Adrenal gland (tissue), 5 donors: ENCODE measurements at regions not wholly inside any gene's neighbourhood (a gene's known extent, or its start where the extent isn't known, plus 50 kb on each side); places are given as distances from the start of the nearest gene placed in this dataset.

Experiments used
- POLR2A ChIP-seq, 2 donors: fragments of 450-650 bp; IDR thresholded peaks; one replicate each; pipeline ENCODE4 v1.6.1; 2017; ENCODE audit warnings: antibody characterized with exemption in 2 of 2, mild to moderate bottlenecking in 2 of 2, moderate library complexity in 1 of 2
- TF ChIP-seq, protein P1 (sequence below), 6 experiments: fragments of 450-650 bp in 4 of 6; fragments of 200-600 bp in 2 of 6; sonication (generic) in 1 of 6; IDR thresholded peaks; 1 replicate in 5 of 6; 2 replicates in 1 of 6; pipeline versions ENCODE4 v1.5.1 to v1.8.0; 2016 to 2021; ENCODE audit warnings: antibody characterized with exemption in 6 of 6, mild to moderate bottlenecking in 2 of 6, moderate library complexity in 1 of 6
- donor health status: DM: no; HTN: no; CAD: no.

DNA sequence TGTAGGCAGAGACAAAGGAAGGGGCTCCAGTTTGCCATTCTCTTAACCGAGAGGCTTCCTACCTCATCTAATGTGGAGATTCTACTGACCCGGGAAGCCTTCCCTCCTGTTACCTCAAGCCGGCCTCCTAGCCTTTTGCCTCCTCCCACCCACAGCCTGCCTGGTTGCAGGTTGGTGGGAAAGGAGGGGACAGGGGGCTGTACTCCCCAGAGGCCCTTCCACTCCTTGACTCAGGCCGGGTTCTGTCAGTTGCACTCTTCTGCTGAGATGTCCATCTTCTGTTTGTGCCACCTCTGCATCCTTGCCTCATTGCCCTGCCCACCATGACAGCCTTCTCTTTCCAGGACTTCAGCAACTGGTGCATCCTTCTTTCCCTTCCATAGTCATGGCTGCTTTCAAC, 98.0 kb upstream of the SLC44A3 start:
- TF ChIP-seq, protein P1, sequence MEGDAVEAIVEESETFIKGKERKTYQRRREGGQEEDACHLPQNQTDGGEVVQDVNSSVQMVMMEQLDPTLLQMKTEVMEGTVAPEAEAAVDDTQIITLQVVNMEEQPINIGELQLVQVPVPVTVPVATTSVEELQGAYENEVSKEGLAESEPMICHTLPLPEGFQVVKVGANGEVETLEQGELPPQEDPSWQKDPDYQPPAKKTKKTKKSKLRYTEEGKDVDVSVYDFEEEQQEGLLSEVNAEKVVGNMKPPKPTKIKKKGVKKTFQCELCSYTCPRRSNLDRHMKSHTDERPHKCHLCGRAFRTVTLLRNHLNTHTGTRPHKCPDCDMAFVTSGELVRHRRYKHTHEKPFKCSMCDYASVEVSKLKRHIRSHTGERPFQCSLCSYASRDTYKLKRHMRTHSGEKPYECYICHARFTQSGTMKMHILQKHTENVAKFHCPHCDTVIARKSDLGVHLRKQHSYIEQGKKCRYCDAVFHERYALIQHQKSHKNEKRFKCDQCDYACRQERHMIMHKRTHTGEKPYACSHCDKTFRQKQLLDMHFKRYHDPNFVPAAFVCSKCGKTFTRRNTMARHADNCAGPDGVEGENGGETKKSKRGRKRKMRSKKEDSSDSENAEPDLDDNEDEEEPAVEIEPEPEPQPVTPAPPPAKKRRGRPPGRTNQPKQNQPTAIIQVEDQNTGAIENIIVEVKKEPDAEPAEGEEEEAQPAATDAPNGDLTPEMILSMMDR (IDR thresholded peaks at IDR 0.05) = no peak
- no peak for TF ChIP-seq POLR2A (IDR thresholded peaks at IDR 0.05)
